B cell (primary cell): ENCODE measurements at regions not wholly inside any gene's neighbourhood (a gene's known extent, or its start where the extent isn't known, plus 50 kb on each side); places are given as distances from the start of the nearest gene placed in this dataset.

ENCODE experiments used
- ATAC-seq: fragments of 200-7000 bp; cut with Tn5 transposase; one replicate; pipeline ENCODE4 v1.10.0; 2021; ENCODE audit warnings: low read depth, mild to moderate bottlenecking, moderate number of reproducible peaks, moderate library complexity
- CTCF ChIA-PET: fragments of 350-600 bp; sonication (Branson Sonifier 250); formaldehyde crosslinking; loops from one replicate; lab custom pipeline; 2021; ENCODE audit warnings: antibody characterized with exemption, inconsistent platforms; lab: Charles Lee
- POLR2A ChIA-PET: fragments of 350-600 bp; sonication (Branson Sonifier 250); formaldehyde crosslinking; loops from one replicate; lab custom pipeline; 2021; ENCODE audit warnings: antibody characterized with exemption; lab: Charles Lee
- DNase-seq: peaks from one replicate; pipeline ENCODE4 v3.0.0; 2013
- H2AFZ ChIP-seq: 2 replicates; pipeline ENCODE4 v1.6.1; 2012; ENCODE audit warnings: mild to moderate bottlenecking, low read depth, low read length; ENCODE audit not compliant: insufficient read depth, poor library complexity, severe bottlenecking
- H3K27ac ChIP-seq, 2 donors: 1 replicate in 1 of 2; 2 replicates in 1 of 2; pipeline ENCODE4 v1.5.1; 2012 to 2013; ENCODE audit warnings: low read length in 2 of 2, mild to moderate bottlenecking in 2 of 2, moderate library complexity in 1 of 2
- H3K27me3 ChIP-seq, 4 experiments: fragments of 200-600 bp in 1 of 4; sonication (generic) in 1 of 4; replicated peaks in 1 of 4; 1 replicate in 2 of 4; 2 replicates in 2 of 4; pipeline versions ENCODE4 v1.6.1 to v1.7.0; 2013 to 2016; ENCODE audit warnings: low read length in 3 of 4, mild to moderate bottlenecking in 2 of 4, mixed read lengths in 1 of 4, moderate library complexity in 1 of 4; ENCODE audit not compliant: insufficient read depth in 4 of 4, control insufficient read depth in 3 of 4; ENCODE audit errors: control extremely low read depth in 1 of 4
- H3K36me3 ChIP-seq, 2 experiments: replicated peaks in 1 of 2; 1 replicate in 1 of 2; 2 replicates in 1 of 2; pipeline versions ENCODE4 v1.6.1 to v1.7.1; 2013; ENCODE audit warnings: low read length in 1 of 2; ENCODE audit not compliant: insufficient read depth in 2 of 2, control insufficient read depth in 1 of 2; ENCODE audit errors: control extremely low read depth in 1 of 2, extremely low read depth in 1 of 2
- H3K4me1 ChIP-seq, 2 donors: fragments of 200-600 bp in 1 of 2; sonication (generic) in 1 of 2; 1 replicate in 1 of 2; 2 replicates in 1 of 2; pipeline versions ENCODE4 v1.5.1 to v1.6.1; 2013 to 2017; ENCODE audit warnings: low read length in 2 of 2; ENCODE audit not compliant: control insufficient read depth in 2 of 2, insufficient read depth in 2 of 2
- H3K4me2 ChIP-seq: replicated peaks from 2 replicates; pipeline ENCODE3; 2012; ENCODE audit warnings: mild to moderate bottlenecking, low read depth, low read length; ENCODE audit not compliant: poor library complexity, severe bottlenecking
- H3K4me3 ChIP-seq, 5 experiments: fragments of 200-600 bp in 1 of 5; sonication (generic) in 1 of 5; 1 replicate in 3 of 5; 2 replicates in 2 of 5; pipeline versions ENCODE4 v1.5.1 to v1.7.0; 2011 to 2016; ENCODE audit warnings: low read length in 4 of 5, mild to moderate bottlenecking in 4 of 5, low read depth in 2 of 5, control low read depth in 1 of 5, moderate library complexity in 1 of 5; ENCODE audit not compliant: insufficient read depth in 1 of 5; ENCODE audit errors: control extremely low read depth in 1 of 5, extremely low read depth in 1 of 5
- H3K79me2 ChIP-seq: fragments of 200-600 bp; sonication (generic); one replicate; pipeline ENCODE4 v1.6.0; 2016; ENCODE audit warnings: low read length; ENCODE audit not compliant: control insufficient read depth, insufficient read depth
- H3K9ac ChIP-seq: fragments of 200-600 bp; sonication (generic); 2 replicates; pipeline ENCODE4 v1.6.1; 2017; ENCODE audit warnings: mild to moderate bottlenecking, low read length, moderate library complexity
- H3K9me3 ChIP-seq, 3 donors: one replicate each; pipeline versions ENCODE4 v1.6.1 to v1.7.1; 2013; ENCODE audit warnings: low read length in 2 of 3; ENCODE audit not compliant: control insufficient read depth in 2 of 3, insufficient read depth in 1 of 3; ENCODE audit errors: control extremely low read depth in 1 of 3
- H4K20me1 ChIP-seq: 2 replicates; pipeline ENCODE4 v1.6.0; 2012; ENCODE audit warnings: mild to moderate bottlenecking, low read length; ENCODE audit not compliant: insufficient read depth, control insufficient read depth, poor library complexity, severe bottlenecking
- H3K27ac Mint-ChIP-seq: one replicate; pipeline ENCODE4 v1.8.0; 2021; ENCODE audit warnings: mixed read lengths
- H3K27me3 Mint-ChIP-seq: one replicate; pipeline ENCODE4 v1.8.0; 2021; ENCODE audit warnings: mixed read lengths
- H3K4me1 Mint-ChIP-seq: one replicate; pipeline ENCODE4 v1.8.0; 2021; ENCODE audit warnings: mixed read lengths
- H3K4me3 Mint-ChIP-seq: one replicate; pipeline ENCODE4 v1.8.0; 2021; ENCODE audit warnings: mixed read lengths
- H3K9me3 Mint-ChIP-seq: one replicate; pipeline ENCODE4 v1.8.0; 2022; ENCODE audit warnings: mixed read lengths; ENCODE audit not compliant: insufficient read depth
- CTCF ChIP-seq: fragments of 200-600 bp; IDR thresholded peaks from one replicate; pipeline ENCODE4 v1.8.0; 2022; ENCODE audit warnings: antibody characterized with exemption, mild to moderate bottlenecking
- EZH2 ChIP-seq: IDR thresholded peaks from 2 replicates; pipeline ENCODE4 v1.6.1; 2012; ENCODE audit warnings: borderline replicate concordance, low read depth, mild to moderate bottlenecking, moderate library complexity, low read length; ENCODE audit not compliant: insufficient read depth, poor library complexity, severe bottlenecking
- WGBS: methylation state at CpG from one replicate; pipeline ENCODE4 v1.1.5; 2013; ENCODE audit warnings: missing lambda C conversion rate; ENCODE audit not compliant: insufficient coverage; 5-methylcytosine and 5-hydroxymethylcytosine counted together
- intact Hi-C: fragments of 100-400 bp; cut with micrococcal nuclease; formaldehyde crosslinking; loops from one replicate; pipeline ENCODE4 v1.10.0; 2022

GRCh38 chr16:59740858-59741257 lies 1006.7 kb upstream of the GOT2 start:
- H3K27ac Mint-ChIP-seq, result no peak overlapping the region

GRCh38 chr16:59737274-59737673 lies 1003.2 kb upstream of the GOT2 start:
- no peaks in the 10 kb centered on the region for H3K36me3 ChIP-seq
- no peak overlapping the region for H3K4me2 ChIP-seq
- no peak for TF ChIP-seq EZH2
- 60% methylated on average over 1 of the region's 1 CpG for WGBS
- H2AFZ ChIP-seq, result no peak overlapping the region
- Mint-ChIP-seq H3K27ac (no peak overlapping the region), H3K4me1 (no peaks in the 10 kb centered on the region), H3K9me3 (peaks cover 2% of the 10 kb centered on the region), H3K27me3 (no peaks in the 10 kb centered on the region), H3K4me3 (no peak overlapping the region)
- DNase-seq (no peak), ATAC-seq (no peak)
- CTCF ChIA-PET, result no interaction called here
- H3K27me3 ChIP-seq, result no peaks in the 10 kb centered on the region
- H3K9ac ChIP-seq, result no peak overlapping the region
- H3K4me1 ChIP-seq, result no peaks in the 10 kb centered on the region
- no peaks in the 10 kb centered on the region for H3K79me2 ChIP-seq
- H3K4me3 ChIP-seq, result no peak overlapping the region
- intact Hi-C loops, result no loop called here
- H3K27ac ChIP-seq, result no peak overlapping the region
- H3K9me3 ChIP-seq, result no peaks in the 10 kb centered on the region
- POLR2A ChIA-PET, result no interaction called here
- H4K20me1 ChIP-seq, result no peaks in the 10 kb centered on the region

More at GRCh38 chr16:59740858-59741257, 1006.7 kb upstream of the GOT2 start:
- H3K4me1 ChIP-seq, result no peaks in the 10 kb centered on the region
- H3K9me3 ChIP-seq, result no peaks in the 10 kb centered on the region
- ChIA-PET CTCF (no interaction called here), POLR2A (no interaction called here)
- ATAC-seq (no peak), DNase-seq (no peak)
- no peak overlapping the region for H3K4me2 ChIP-seq
- H2AFZ ChIP-seq, result no peak overlapping the region
- Mint-ChIP-seq H3K9me3 (peaks cover 3% of the 10 kb centered on the region), H3K4me1 (no peaks in the 10 kb centered on the region), H3K4me3 (no peak overlapping the region), H3K27me3 (no peaks in the 10 kb centered on the region)
- H3K36me3 ChIP-seq, result no peaks in the 10 kb centered on the region
- H3K9ac ChIP-seq, result no peak overlapping the region
- no peak overlapping the region for H3K27ac ChIP-seq
- intact Hi-C loops, result no loop called here
- H3K4me3 ChIP-seq, result no peak overlapping the region
- no peaks in the 10 kb centered on the region for H3K27me3 ChIP-seq
- TF ChIP-seq CTCF (no peak), EZH2 (no peak)
- H4K20me1 ChIP-seq, result no peaks in the 10 kb centered on the region
- H3K79me2 ChIP-seq, result no peaks in the 10 kb centered on the region
